SIG-M5 treated with dmso at 0.1 percent for 504 hours (cell line): ENCODE measurements at regions not wholly inside any gene's neighbourhood (a gene's known extent, or its start where the extent isn't known, plus 50 kb on each side); places are given as distances from the start of the nearest gene placed in this dataset.
"Not testable (repeated sequence)": the region's sequence is repeated elsewhere in the genome, so short reads cannot be mapped to it uniquely, and the experiment has no call there.

ENCODE experiments used
- DNase-seq: peaks from one replicate; lab custom pipeline; 2025; ENCODE audit not compliant: unreplicated experiment; lab: John Stamatoyannopoulos, UW

GRCh38 chr2:104976603-104977120 is 61.2 kb upstream of the MRPS9 start:
- DNase-seq: peak; percentile 67

GRCh38 chr2:104977958-104978357 is 59.9 kb upstream of the MRPS9 start:
- no peak for DNase-seq

- not testable (repeated sequence) for DNase-seq
These were observed 58.1 kb upstream of the MRPS9 start for GRCh38 chr2:104979786-104980185.

- DNase-seq: no peak
These were observed 55.8 kb upstream of the MRPS9 start for GRCh38 chr2:104982111-104982510.
